Kidney capillary endothelial cell (primary cell): ENCODE measurements at regions not wholly inside any gene's neighbourhood (a gene's known extent, or its start where the extent isn't known, plus 50 kb on each side); places are given as distances from the start of the nearest gene placed in this dataset.
"Not testable (repeated sequence)": the region's sequence is repeated elsewhere in the genome, so short reads cannot be mapped to it uniquely, and the experiment has no call there.

ENCODE experiments used
- DNase-seq: peaks from one replicate; pipeline ENCODE4 v3.0.0-alpha.2; 2018; ENCODE audit warnings: low spot score

DNA sequence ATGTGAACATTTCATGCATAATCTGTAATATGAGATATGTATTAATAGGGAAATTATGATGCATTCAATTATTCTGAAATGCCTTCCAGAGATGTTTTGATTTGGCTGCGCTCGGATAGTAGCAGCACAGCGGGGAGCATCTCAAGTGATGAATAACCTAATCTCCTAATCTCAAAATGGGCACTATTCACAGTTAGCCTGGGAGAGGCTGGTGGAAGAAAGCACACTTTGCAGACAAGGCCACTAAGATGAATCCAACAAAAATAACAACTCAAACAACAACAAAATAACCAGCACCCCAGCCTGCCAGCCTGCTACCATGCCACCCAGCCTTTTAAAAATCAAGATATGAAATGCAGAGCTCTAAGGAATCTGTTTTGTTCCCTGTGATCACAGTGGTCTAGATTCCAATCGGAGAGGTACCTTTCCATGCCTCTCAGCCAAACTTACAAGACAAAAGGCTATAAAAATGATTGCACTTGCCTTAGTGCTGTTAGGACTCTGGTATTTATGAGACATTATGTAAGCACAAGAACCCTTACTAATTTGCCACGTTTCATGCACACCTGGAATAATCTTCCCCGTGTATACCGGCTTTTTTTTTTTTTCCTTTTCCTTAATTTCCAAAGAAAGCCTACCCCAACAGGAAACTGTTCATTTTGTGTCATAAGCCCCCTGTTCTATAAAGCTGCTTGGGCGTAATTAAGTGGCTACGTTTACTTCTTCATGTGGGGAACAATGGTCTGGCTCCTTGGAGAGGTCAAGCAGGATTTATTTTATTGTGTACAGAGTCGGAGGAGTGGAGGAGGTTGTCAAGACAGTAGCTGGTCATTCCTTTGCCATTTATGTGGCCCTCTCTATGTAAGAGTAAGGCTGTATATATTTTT lies 526.9 kb upstream of the FANCL start:
- DNase-seq, result no peak

DNA sequence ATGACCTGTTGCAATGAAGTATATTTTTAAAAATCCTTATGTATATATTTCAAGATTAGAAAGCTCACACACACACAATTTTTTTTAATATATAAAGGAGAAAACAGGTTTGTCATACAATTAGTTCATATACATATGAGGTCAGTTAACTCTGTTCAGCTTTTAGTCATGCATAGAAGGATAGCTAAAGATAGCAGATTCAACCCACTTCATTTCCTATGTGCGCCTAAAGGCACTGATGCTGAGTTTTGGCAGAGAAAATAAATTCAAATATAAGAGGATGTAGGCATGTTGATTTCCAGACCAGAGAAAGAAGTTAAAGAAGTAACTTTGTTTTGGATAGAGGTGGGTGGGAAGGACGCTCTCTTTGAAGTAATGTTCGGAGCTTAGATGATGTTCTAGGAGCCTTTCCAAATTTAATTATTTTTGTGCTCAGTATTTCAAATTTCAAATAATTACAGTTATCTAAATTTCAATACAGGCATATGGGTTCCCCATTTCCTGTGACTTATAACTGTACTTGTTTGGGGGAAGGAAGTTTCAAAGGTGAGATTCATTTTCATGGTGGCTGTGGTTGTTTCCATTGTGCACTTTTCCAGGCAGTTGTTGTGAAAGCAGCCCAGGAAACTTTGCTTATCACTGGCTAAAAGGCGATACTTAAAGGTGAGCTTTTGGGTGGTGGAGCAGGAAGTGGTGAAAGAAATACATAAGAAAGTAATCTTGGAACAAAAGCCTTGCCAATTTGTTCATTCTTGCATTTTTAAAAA lies 523.4 kb upstream of the FANCL start:
- DNase-seq, result no peak

DNA sequence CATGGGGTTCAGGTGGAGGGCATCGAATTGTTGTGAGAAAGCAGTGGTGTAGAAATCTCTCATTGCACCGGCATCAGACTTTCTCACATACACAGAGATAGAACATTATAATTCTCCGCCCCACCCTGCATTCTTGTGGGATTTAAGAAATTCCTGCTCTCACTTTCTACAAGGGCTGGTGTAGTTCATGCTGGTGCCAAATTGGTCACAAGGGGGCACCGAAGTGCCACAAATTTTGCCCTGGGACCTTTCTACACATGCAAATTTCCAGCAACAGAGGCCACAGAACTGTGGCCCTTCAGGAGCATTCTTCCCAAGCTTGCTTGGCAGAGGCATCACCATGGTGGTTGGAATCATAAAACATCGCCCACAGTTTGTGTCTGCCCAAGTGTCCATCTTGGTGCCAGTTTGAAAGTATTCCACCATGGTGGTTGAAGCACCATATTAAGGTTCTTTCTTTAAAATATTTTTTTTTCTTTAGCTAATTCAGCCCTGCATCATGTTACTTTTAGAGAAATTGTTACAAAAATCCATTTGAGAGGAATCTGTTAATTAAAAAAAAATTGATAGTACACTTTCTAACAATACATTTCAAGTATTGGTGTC lies 521.2 kb upstream of the FANCL start:
- DNase-seq, result peak; percentile 26

DNA sequence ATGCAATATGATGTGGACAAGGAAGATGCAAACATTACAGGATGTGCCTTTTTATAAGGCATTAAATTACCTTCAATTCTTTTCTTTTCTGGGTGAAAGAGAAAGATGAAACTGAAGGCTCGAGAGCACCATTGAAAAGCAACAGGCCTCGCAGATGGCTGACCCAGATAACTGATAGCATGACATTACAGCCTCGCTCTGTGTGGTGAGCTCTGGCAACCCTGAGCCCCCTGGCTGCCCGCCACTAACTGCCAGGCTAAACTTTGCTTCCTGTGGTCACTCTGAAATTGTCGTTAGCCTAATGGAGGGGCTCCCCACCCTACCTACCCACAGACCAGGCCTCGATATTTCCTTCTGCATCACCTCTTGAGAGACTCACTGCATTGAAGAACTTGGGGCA lies 516.8 kb upstream of the FANCL start:
- DNase-seq, result no peak

DNA sequence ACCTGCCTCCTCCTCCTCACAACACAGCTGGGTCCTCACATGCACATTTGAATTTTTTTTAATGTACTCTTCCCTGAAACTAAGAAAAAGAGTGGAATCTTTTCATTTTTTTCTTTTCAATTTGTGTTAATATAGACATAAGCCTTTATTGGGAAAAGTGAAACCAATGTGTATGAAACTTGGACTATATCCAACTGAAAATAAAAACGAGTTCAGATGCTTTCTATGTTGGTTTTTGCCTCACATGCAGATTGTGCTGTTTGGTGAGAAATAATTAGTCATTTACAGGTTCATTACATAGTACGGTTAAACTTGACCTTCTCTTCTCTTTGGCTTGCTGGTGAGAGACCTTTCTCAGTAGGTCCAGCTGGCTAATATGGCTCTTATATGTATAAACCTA lies 515.2 kb upstream of the FANCL start:
- DNase-seq, result no peak

DNA sequence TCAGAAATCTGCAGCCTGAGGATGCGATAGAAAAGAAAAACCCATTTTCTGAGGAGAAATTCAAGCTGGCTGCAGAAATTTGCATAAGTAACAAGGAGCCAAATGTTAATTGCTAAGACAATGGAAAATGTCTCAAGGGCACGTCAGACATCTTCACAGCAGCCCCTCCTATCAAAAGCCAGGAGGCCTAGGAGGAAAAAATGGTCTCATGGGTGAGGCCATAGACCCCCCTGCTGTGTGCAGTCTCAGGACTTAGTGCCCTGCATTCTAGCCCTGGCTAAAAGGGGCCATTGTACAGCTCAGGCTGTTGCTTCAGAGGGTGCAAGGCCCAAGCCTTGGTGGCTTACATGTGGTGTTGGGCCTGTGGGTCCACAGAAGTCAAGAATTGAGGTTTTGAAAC lies 511.4 kb upstream of the FANCL start:
- DNase-seq, result not testable (repeated sequence)

DNA sequence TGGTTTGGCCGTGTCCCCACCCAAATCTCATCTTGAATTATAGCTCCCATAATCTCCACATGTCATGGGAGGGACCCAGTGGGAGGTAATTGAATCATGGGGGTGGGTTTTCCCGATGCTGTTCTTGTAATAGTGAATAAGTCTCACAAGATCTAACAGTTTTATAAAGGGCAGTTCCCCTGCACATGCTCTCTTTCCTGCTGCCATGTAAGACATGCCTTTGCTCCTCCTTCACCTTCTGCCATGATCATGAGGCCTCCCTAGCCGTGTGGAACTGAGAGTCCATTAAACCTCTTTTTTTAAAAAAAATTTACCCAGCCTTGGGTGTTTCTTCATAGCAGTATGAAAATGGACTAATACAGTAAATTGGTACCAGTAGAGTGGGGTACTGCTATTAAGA lies 510.6 kb upstream of the FANCL start:
- not testable (repeated sequence) for DNase-seq

DNA sequence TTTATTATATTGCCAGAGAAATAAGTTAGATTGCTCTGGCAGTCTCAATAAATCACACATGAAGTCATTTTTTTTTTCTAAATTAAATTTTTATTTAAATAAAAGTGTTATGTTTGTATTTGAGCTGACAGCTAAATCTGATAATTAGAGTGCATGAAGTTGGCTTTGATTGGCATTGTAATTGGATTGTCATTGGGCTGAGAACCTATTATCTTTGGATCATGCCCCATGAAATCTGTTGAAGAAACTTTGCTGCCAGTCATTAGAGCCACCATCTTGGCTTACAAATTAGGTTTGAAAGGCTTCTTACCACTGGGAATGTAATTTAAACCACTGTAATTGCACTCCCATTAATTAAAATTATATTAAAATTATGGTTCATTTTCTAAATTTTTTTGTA lies 507.9 kb upstream of the FANCL start:
- DNase-seq, result no peak

DNA sequence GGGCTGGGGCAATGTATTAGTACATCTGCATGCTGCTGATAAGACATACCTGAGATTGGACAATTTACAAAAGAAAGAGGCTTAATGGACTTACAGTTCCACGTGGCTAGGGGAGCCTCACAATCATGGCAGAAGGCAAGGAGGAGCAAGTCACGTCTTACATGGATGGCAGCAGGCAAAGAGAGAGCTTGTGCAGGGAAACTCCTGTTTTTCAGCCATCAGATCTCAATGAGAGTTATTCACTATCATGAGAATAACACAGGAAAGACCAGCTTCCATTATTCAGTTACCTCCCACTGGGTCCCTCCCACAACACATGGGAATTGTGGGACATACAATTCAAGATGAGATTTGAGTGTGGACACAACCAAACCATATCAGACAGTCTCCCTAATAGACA lies 504.2 kb upstream of the FANCL start:
- DNase-seq, result not testable (repeated sequence)

DNA sequence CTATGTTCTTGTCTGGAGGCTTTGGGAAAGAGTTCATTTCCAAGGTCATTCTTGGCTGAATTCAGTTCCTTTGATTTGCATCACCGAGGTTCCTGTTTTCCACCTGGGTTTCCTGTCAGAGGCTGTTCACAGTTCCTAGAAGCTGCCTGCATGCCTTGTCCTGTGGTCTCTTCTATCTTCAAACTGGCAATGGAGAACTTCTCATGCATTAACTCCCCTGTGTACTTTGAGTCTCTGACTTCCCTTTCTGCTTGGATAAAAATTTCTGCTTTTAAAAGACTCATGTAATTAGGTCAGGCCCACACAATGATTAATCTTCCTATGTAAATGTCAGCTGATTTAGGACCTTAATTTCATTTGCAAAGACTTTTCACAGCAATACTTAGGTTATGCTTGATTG lies 499.3 kb upstream of the FANCL start:
- DNase-seq, result no peak

DNA sequence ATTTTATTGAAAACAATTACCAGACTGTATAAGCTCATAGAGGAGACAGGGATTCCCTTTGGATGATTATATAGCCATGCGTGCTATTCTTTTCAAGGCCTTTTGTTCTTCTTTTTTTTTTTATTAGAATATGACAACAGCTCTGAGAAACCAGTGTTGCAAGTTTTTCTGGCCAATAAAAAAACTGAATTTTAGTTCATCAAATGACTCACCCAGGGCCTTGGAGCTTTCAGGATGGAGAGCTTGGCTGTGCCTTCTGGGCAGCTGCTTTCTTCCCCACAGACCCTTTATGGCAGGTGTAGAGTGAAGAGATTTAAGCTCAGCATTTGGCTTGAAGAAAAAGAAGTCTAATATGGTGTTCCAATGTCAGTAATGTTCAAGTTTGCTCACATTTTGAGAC lies 497.9 kb upstream of the FANCL start:
- no peak for DNase-seq

DNA sequence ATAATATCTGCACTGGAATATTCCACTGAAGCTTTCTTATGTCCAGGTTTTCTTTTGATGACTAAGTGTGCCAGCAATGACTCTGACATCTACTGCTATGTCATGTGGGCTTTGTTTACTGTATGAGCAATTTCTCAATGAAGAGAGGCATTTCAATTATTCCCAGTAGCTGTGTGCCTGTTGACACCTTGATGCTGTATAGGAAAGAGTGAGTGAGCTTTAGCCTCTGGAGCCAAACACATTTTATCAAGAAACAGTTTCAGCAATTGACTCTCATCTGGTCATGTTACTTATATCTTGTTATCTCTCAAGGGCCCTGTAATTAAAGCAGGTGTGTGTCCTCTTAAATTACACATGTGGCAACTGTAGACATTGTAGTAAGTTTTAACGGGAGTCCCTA lies 493.2 kb upstream of the FANCL start:
- DNase-seq, result peak; percentile 16

DNA sequence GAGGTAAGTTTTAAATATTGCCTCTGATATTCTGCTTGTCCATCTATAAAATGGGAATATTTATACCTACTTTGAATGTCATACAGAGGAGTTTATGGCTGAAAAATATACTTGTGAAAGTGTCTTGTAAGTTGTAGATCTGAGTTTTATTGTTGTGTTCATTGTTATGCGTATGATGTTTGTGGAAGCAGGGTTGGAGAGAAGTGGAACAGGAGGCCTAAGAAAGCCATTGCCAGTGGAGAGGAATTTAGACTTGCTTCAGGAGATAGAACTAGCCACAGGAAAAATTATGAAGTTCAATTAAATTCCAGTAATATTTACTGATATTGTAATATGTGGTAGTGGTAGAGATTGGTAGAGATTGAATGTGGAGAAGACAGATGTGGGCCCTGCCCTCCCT lies 491.9 kb upstream of the FANCL start:
- DNase-seq, result no peak

DNA sequence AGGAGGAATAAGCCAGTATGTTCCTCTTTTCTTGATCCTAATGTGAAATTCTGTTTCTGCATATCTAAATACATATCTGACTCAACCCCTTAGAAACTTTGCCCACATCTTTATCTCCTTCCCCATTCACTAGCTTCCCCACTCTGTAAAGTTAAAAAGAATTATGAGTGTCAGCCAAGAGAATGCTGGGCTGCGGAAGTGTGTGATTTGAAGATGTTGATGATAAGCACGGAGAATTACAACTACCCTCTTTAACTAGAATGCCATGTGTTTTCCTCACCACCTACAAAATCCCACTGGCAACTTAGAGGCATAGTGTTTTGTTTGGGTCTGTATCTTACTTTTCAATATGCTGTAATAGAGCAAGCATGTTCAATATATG lies 490.4 kb upstream of the FANCL start:
- no peak for DNase-seq

DNA sequence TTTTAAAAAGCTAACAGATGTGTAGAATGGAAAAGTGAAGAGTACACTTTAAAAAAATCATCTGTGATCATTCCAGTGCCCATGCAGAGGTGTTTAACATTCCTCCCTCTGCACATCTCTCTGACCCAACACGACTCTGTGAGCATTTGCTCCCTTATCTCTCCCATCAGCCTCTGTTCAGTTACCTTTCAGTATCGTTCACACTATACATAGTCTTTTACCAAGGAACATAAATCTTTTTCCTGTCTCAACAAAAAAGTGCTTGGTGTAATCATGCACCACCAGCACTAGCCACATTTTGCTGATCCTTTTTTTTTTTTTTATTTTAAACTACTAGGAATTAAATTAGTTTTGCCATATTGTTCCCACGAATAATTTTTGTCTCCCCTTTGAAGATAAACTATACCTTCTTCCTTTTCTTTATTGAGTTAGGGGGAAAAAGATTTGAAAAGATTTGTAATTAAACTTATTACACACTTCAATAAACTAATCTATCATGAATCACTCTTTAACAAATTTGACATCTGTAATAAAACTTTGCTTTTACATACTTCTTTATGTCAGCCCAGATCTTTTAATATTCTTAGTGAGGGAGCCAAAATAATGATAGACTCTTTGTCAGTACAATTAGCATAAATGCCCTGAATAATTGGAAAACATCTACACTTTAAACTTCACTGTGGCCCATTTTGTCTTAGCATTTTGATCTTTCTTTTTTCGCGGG lies 489.8 kb upstream of the FANCL start:
- DNase-seq, result no peak

DNA sequence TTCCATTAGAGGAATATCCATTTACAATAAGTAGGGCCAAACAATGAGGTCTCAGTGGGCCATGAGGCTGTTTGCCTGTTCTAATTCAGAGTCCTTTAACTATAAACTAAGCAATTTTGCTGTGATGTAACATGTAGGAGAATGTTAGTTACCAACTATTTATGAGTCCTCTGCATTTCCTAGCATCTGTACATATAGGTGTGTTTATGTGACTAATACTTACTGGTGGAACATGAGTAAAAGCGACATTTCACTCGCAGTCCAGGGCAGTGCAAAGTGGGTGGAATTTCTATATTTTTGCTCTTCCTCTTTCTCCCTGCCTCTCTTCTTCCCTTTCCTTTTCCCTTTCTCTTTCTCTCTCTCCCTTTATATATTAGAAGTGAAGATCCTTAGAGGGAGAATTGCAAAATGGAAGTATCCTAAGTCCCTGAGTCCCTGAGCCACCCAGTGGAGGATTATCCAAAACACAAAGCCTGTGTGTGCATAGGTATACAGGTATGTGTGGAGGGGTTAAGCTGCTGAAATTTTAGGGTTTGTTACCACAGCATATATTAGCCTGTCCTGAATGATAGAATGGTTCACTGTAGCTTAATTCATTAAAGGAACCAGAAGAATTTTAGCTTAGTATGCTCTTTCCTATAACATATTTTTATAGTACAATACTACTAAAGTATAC lies 487.0 kb upstream of the FANCL start:
- no peak for DNase-seq

DNA sequence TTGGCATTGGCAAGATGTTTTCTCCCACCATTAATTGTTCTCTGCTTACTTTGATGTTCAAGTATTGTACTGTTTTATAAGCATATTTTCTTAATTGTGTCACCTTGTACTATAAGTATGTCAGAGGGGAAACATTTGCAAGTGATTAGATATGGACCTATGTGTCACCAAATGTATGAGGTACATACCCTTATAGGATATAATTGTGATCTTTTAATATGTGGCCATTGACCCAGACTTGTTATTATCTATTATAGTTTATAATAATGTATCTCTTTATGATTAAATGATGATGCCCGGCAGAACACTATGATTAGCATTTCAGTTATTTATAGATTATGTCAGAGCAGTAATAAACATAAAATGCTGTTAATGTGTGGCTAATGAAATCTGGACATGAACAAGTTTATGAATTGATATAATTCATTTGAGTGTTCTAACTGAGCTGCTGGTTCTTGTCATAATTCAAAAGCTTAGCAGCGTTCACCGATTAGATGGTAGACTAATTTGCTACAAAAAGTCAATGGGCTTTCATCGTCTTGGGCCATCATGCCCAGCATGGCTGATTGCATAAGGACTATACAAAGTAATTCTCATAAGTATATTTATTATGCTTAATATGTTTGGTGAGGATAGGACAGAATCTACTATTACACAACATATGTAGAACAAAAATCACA lies 480.9 kb upstream of the FANCL start:
- DNase-seq, result no peak

DNA sequence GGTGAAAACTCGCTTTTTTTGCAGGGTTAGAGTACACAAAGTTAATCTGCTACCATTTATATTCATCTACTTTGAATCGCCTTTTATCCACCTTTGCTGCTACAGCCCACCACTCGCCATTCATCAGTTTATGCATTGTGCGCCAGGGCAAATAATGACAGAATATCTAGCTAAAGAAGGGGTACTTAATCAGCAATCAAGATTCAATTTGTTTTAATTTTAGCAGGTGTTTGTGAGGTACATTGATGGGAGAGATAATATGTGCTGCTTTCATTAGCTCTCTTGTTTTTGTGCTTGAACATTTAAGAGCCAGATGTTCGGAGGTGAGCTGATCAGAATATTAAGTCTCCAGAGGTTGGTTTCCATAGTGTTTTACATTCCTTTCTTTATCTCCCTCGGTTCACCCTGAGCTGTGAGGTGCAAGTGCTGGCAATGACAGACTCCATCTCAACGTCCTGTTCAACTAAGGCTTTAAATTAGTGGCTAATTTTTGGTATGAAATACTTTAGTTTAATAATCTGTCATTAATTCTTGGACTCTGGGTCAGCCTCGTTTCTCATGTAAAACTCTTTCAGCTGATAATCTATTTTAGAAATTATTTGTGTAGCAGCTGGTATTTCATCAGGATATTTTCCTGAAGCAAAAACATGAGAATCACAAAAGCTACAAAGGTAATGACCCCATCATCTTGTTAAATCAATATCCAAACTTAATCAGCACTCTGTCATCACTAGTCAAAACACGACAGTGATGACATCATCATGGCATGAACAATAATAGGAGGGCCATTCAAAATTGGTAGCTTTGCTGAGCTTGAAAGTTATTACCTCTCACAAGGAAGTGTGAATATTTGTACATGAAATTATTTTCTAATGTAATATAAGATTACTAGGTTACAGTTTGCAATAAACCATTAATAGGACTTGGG lies 479.9 kb upstream of the FANCL start:
- no peak for DNase-seq

DNA sequence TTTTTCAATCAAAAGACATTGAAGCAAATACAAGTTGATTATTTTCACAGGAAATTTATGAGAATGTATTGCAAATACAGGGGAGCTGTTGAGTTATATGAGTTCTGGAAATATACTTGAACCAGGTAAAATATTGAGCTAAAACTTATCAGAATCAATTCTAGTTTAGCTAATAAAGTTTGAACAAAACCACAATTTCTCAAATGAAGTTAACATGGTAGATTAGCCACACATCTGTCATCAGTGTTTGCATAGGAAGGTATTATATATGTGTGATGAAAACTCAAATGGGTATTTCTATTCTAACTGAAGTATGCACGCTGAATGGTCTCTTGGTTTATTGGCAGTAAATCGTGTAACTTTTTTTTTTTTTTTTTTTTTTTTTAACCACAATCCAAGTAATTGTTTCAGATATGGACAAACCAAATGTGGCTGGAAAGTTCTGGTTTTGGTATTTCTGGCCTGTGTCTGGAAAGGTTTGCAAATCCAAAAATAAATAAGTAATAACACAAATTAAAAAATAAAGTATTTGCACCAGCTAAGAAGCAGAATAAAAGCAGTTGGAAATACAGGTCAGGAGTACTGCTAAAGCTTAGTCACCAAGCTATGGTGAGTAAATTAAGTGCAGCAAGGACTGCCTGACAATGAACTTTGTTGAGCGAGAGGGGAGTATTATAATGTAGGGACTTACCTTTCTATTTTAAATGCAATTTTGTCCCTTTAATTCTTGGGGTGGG lies 479.1 kb upstream of the FANCL start:
- no peak for DNase-seq
